T-helper 1 cell (primary cell): ENCODE measurements at regions not wholly inside any gene's neighbourhood (a gene's known extent, or its start where the extent isn't known, plus 50 kb on each side); places are given as distances from the start of the nearest gene placed in this dataset.

Experiments
- DNase-seq, 5 donors: peaks; one replicate each; pipeline ENCODE4 v3.0.0-alpha.2; 2012 to 2020

- DNase-seq, result no peak
Measured at GRCh38 chr2:222146488-222146887, 152.3 kb downstream of the PAX3 start.

- no peak for DNase-seq
Measured at GRCh38 chr2:222142027-222142426, 156.8 kb downstream of the PAX3 start.

- DNase-seq, result no peak
Measured at GRCh38 chr2:222136106-222136630, 162.6 kb downstream of the PAX3 start.

- no peak for DNase-seq
Measured at GRCh38 chr2:222134654-222135053, 164.1 kb downstream of the PAX3 start.

- no peak for DNase-seq
Measured at GRCh38 chr2:222133897-222134296, 164.9 kb downstream of the PAX3 start.

- DNase-seq, result no peak
Measured at GRCh38 chr2:222130855-222131254, 167.9 kb downstream of the PAX3 start.

- DNase-seq, result no peak
Measured at GRCh38 chr2:222127660-222128059, 171.1 kb downstream of the PAX3 start.

GRCh38 chr2:222120933-222121332, 177.9 kb downstream of the PAX3 start:
- DNase-seq, result no peak

- DNase-seq, result no peak
Measured at GRCh38 chr2:222115296-222115695, 183.5 kb downstream of the PAX3 start.

GRCh38 chr2:222108957-222109585, 189.7 kb downstream of the PAX3 start:
- no peak for DNase-seq

GRCh38 chr2:222108497-222108896, 190.3 kb downstream of the PAX3 start:
- no peak for DNase-seq

GRCh38 chr2:222105046-222105445, 193.8 kb downstream of the PAX3 start:
- no peak for DNase-seq

- no peak for DNase-seq
Measured at GRCh38 chr2:222102575-222103349, 196.0 kb downstream of the PAX3 start.

GRCh38 chr2:222100704-222101699, 197.8 kb downstream of the PAX3 start:
- no peak for DNase-seq

GRCh38 chr2:222088561-222088960, 210.2 kb downstream of the PAX3 start:
- no peak for DNase-seq

- DNase-seq, result no peak
Measured at GRCh38 chr2:222087998-222088397, 210.8 kb downstream of the PAX3 start.

GRCh38 chr2:222082201-222082600, 216.6 kb downstream of the PAX3 start:
- DNase-seq, result no peak

- no peak for DNase-seq
Measured at GRCh38 chr2:222080141-222080540, 218.7 kb downstream of the PAX3 start.

- no peak for DNase-seq
Measured at GRCh38 chr2:222076973-222077690, 221.7 kb downstream of the PAX3 start.

- DNase-seq, result no peak
Measured at GRCh38 chr2:222074674-222075073, 224.1 kb downstream of the PAX3 start.

- no peak for DNase-seq
Measured at GRCh38 chr2:222071911-222072310, 226.9 kb downstream of the PAX3 start.

- DNase-seq, result no peak
Measured at GRCh38 chr2:222064286-222064685, 234.5 kb downstream of the PAX3 start.
